ENCODE measurements at regions not wholly inside any gene's neighbourhood (a gene's known extent, or its start where the extent isn't known, plus 50 kb on each side); places are given as distances from the start of the nearest gene placed in this dataset.

DNA sequence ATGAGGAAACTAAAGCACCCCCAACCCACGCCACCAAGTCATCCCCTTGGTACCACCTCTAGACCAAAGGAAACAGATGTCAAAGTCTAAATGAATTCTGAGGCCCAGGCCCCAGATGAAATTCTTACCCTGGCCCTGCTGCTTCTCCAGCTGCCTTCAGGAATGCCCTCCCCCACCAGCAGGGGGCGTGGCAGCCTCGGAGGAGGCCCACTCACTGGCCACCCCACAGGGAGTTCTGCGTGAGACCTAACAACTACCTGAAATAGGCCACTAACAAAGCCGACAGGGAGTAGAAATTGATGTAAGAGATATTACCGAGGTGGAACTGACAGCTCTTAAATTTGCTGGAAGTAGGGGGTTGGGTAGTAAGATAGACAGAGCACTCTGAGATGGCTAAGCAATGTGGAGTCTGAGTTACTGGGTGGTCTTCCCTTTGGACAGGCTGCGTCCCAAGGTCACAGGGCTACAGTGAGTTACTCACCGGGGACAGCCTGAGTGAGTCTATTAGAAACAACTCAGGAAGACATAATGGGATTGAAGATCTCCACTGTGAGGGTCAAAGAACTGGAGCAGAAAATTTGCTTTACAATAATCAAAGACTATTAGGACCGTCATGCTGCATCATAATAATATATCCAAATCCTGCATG lies 240.7 kb downstream of the SHOX2 start:
- WGBS, 3 donors: 59 to 68% (median 61%) methylated on average over 9 of the region's 9 CpGs
- intact Hi-C loops (cut with DNase I): no loop called here
- Histone ChIP-seq H3K4me1 (ENCODE audit: insufficient read depth) (no peaks in the 10 kb centered on the region), H3K36me3 (no peaks in the 10 kb centered on the region), H3K27ac (no peak overlapping the region), H3K9me3 (no peaks in the 10 kb centered on the region), H3K27me3 (no peaks in the 10 kb centered on the region), H3K4me3 (no peak overlapping the region)
- DNase-seq: no peak
- TF ChIP-seq POLR2A (IDR thresholded peaks at IDR 0.05) (no peak), EP300 (IDR thresholded peaks at IDR 0.05) (no peak)
- TF ChIP-seq, protein P1, sequence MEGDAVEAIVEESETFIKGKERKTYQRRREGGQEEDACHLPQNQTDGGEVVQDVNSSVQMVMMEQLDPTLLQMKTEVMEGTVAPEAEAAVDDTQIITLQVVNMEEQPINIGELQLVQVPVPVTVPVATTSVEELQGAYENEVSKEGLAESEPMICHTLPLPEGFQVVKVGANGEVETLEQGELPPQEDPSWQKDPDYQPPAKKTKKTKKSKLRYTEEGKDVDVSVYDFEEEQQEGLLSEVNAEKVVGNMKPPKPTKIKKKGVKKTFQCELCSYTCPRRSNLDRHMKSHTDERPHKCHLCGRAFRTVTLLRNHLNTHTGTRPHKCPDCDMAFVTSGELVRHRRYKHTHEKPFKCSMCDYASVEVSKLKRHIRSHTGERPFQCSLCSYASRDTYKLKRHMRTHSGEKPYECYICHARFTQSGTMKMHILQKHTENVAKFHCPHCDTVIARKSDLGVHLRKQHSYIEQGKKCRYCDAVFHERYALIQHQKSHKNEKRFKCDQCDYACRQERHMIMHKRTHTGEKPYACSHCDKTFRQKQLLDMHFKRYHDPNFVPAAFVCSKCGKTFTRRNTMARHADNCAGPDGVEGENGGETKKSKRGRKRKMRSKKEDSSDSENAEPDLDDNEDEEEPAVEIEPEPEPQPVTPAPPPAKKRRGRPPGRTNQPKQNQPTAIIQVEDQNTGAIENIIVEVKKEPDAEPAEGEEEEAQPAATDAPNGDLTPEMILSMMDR (IDR thresholded peaks at IDR 0.05): no peak

DNA sequence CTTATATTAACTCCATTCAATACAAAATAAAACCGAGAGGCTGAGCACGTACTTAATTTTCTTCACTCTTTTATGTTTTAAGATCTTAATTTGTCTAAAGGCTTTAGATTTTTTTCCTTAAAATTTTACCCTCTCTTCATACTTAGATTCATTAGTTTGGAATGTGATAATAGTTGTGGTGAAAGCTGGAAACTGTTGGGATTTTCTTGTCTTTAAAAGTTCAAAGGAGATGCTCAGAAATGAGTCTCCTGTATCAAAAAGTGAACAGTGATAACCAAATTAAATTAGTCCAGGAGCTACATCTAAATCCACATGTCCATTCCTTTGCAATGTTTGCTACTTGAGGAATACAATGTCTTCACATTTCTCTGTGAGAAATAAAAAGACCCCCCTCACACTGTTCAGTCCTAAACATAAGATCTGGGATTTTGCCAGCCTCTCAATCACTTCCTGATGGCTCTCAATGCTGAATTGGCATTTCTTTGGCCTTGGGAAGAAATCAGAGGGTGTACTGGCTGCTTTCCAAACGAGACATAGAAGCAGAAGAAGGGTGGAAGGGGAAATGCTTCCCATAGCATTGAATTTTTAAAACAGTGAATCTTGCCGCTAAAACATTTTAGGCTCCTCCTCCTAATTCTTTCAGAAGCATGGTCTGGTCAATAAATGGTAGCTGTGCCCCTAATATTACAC lies 245.0 kb downstream of the SHOX2 start:
- Histone ChIP-seq H3K36me3 (no peaks in the 10 kb centered on the region), H3K27ac (no peak overlapping the region), H3K4me3 (no peak overlapping the region), H3K4me1 (ENCODE audit: insufficient read depth) (peaks cover 2% of the 10 kb centered on the region), H3K9me3 (no peaks in the 10 kb centered on the region), H3K27me3 (no peaks in the 10 kb centered on the region)
- WGBS, 3 donors: 52 to 63% (median 60%) methylated on average over 4 of the region's 4 CpGs
- intact Hi-C loops (cut with DNase I): no loop called here
- DNase-seq: no peak
- TF ChIP-seq, protein P1 (IDR thresholded peaks at IDR 0.05): no peak
- no peak for TF ChIP-seq POLR2A (IDR thresholded peaks at IDR 0.05)
- no peak for TF ChIP-seq EP300 (IDR thresholded peaks at IDR 0.05)

DNA sequence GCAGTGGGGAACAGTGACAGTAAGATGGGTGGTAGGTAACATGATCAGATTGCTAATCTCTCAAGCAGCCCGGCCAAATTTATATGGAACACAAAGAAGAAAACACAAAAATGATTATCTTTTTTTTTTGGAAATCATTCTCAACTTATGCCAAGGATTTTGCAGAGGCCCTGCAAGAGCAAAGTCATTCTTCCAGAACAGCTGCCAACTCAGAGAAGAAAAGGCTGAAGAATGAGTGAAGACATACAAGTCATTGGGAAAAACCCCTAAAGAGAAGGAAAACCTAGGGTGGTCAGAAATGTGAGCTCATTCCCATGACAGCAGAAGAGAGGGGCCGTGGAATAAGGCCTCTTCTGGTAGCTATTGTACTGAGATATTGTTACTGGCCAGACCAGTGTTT lies 246.7 kb downstream of the SHOX2 start:
- 86 to 91% (median 89%) methylated on average over 2 of the region's 2 CpGs for WGBS, 3 donors
- Histone ChIP-seq H3K9me3 (no peaks in the 10 kb centered on the region), H3K27me3 (no peaks in the 10 kb centered on the region), H3K4me3 (no peak overlapping the region), H3K36me3 (no peaks in the 10 kb centered on the region), H3K27ac (no peak overlapping the region), H3K4me1 (ENCODE audit: insufficient read depth) (peaks cover 2% of the 10 kb centered on the region)
- intact Hi-C loops (cut with DNase I): no loop called here
- TF ChIP-seq, protein P1 (IDR thresholded peaks at IDR 0.05): no peak
- TF ChIP-seq EP300 (IDR thresholded peaks at IDR 0.05) (no peak), POLR2A (IDR thresholded peaks at IDR 0.05) (no peak)
- no peak for DNase-seq

DNA sequence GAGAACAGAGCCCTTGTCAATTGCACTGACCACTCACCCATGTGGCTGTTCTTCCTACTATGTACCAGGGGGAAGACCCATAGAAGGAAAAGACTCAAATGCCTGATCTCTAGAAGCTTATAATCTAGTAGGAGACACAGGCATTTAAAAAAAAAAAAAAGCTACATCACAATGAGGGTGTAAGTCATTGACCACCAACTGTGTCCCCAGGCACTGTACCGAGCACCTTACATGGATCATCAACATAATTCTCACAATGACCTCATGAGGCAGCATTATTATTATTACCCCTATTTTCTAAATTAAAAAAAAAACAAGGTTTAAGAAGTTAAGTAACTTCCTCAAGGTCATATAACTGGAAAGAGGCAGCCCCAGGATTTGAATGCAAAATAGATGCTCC lies 247.4 kb downstream of the SHOX2 start:
- WGBS, 3 donors: 89 to 98% (median 92%) methylated on average over 1 of the region's 1 CpG
- Histone ChIP-seq H3K27ac (no peak overlapping the region), H3K36me3 (no peaks in the 10 kb centered on the region), H3K27me3 (no peaks in the 10 kb centered on the region), H3K9me3 (no peaks in the 10 kb centered on the region), H3K4me3 (no peak overlapping the region), H3K4me1 (ENCODE audit: insufficient read depth) (peaks cover 2% of the 10 kb centered on the region)
- intact Hi-C loops (cut with DNase I): no loop called here
- TF ChIP-seq EP300 (IDR thresholded peaks at IDR 0.05) (no peak), POLR2A (IDR thresholded peaks at IDR 0.05) (no peak)
- TF ChIP-seq, protein P1 (IDR thresholded peaks at IDR 0.05): no peak
- no peak for DNase-seq
